Right lobe of liver (tissue), 4 donors: ENCODE measurements at regions not wholly inside any gene's neighbourhood (a gene's known extent, or its start where the extent isn't known, plus 50 kb on each side); places are given as distances from the start of the nearest gene placed in this dataset.

Experiments used
- POLR2A ChIP-seq: fragments of 450-650 bp; IDR thresholded peaks from one replicate; pipeline ENCODE4 v1.6.1; 2017; ENCODE audit warnings: antibody characterized with exemption, mild to moderate bottlenecking
- TF ChIP-seq, protein P1 (sequence below), 4 donors: fragments of 200-600 bp in 3 of 4; fragments of 450-650 bp in 1 of 4; IDR thresholded peaks; one replicate each; pipeline versions ENCODE4 v1.5.1 to v1.8.0; 2016 to 2022; ENCODE audit warnings: antibody characterized with exemption in 4 of 4, mild to moderate bottlenecking in 2 of 4
- donor health status: DM: no; HTN: no; CAD: no.
- donor health status: DM: no; HTN: no; CAD: no.
- donor health status: DM: no; HTN: yes; CAD: no.

- TF ChIP-seq, protein P1, sequence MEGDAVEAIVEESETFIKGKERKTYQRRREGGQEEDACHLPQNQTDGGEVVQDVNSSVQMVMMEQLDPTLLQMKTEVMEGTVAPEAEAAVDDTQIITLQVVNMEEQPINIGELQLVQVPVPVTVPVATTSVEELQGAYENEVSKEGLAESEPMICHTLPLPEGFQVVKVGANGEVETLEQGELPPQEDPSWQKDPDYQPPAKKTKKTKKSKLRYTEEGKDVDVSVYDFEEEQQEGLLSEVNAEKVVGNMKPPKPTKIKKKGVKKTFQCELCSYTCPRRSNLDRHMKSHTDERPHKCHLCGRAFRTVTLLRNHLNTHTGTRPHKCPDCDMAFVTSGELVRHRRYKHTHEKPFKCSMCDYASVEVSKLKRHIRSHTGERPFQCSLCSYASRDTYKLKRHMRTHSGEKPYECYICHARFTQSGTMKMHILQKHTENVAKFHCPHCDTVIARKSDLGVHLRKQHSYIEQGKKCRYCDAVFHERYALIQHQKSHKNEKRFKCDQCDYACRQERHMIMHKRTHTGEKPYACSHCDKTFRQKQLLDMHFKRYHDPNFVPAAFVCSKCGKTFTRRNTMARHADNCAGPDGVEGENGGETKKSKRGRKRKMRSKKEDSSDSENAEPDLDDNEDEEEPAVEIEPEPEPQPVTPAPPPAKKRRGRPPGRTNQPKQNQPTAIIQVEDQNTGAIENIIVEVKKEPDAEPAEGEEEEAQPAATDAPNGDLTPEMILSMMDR (IDR thresholded peaks at IDR 0.05): no peak
- no peak for TF ChIP-seq POLR2A
Observed at GRCh38 chr12:105839629-105840127, 299.1 kb downstream of the NUAK1 start.
